A204.1 (cell line): ENCODE measurements at regions not wholly inside any gene's neighbourhood (a gene's known extent, or its start where the extent isn't known, plus 50 kb on each side); places are given as distances from the start of the nearest gene placed in this dataset.

Experiments
- FAIRE-seq: peaks from 2 replicates; lab custom pipeline; 2012; peaks lifted over from hg19 to GRCh38; lab: Jason Lieb, UNC

- no peak for FAIRE-seq
Measured at GRCh38 chr20:7656687-7657467, 283.4 kb downstream of the HAO1 start.

GRCh38 chr20:7657569-7657968, 282.7 kb downstream of the HAO1 start:
- no peak for FAIRE-seq

- no peak for FAIRE-seq
Measured at GRCh38 chr20:7660165-7660564, 280.1 kb downstream of the HAO1 start.

- FAIRE-seq: no peak
Measured at GRCh38 chr20:7665376-7665775, 274.9 kb downstream of the HAO1 start.

GRCh38 chr20:7667194-7667593, 273.1 kb downstream of the HAO1 start:
- FAIRE-seq: no peak

GRCh38 chr20:7672571-7672970, 267.7 kb downstream of the HAO1 start:
- FAIRE-seq: no peak

GRCh38 chr20:7673841-7674240, 266.4 kb downstream of the HAO1 start:
- no peak for FAIRE-seq

GRCh38 chr20:7682916-7683315, 257.3 kb downstream of the HAO1 start:
- no peak for FAIRE-seq

GRCh38 chr20:7687065-7687464, 253.2 kb downstream of the HAO1 start:
- no peak for FAIRE-seq

- no peak for FAIRE-seq
Measured at GRCh38 chr20:7689151-7689550, 251.1 kb downstream of the HAO1 start.

GRCh38 chr20:7691647-7692269, 248.5 kb downstream of the HAO1 start:
- FAIRE-seq: no peak

GRCh38 chr20:7692478-7692877, 247.8 kb downstream of the HAO1 start:
- no peak for FAIRE-seq

GRCh38 chr20:7693761-7694160, 246.5 kb downstream of the HAO1 start:
- no peak for FAIRE-seq

GRCh38 chr20:7695051-7695495, 245.2 kb downstream of the HAO1 start:
- no peak for FAIRE-seq

GRCh38 chr20:7695635-7696034, 244.6 kb downstream of the HAO1 start:
- FAIRE-seq: no peak

- no peak for FAIRE-seq
Measured at GRCh38 chr20:7696311-7696710, 243.9 kb downstream of the HAO1 start.

- no peak for FAIRE-seq
Measured at GRCh38 chr20:7702141-7702540, 238.1 kb downstream of the HAO1 start.

- no peak for FAIRE-seq
Measured at GRCh38 chr20:7703551-7703961, 236.7 kb downstream of the HAO1 start.

- no peak for FAIRE-seq
Measured at GRCh38 chr20:7703996-7704395, 236.3 kb downstream of the HAO1 start.

GRCh38 chr20:7708112-7708511, 232.1 kb downstream of the HAO1 start:
- no peak for FAIRE-seq

GRCh38 chr20:7708782-7709181, 231.5 kb downstream of the HAO1 start:
- FAIRE-seq: no peak

- FAIRE-seq: no peak
Measured at GRCh38 chr20:7710440-7710839, 229.8 kb downstream of the HAO1 start.

GRCh38 chr20:7712661-7713060, 227.6 kb downstream of the HAO1 start:
- no peak for FAIRE-seq

- no peak for FAIRE-seq
Measured at GRCh38 chr20:7714549-7714948, 225.7 kb downstream of the HAO1 start.
